ENCODE measurements at regions not wholly inside any gene's neighbourhood (a gene's known extent, or its start where the extent isn't known, plus 50 kb on each side); places are given as distances from the start of the nearest gene placed in this dataset.

DNA sequence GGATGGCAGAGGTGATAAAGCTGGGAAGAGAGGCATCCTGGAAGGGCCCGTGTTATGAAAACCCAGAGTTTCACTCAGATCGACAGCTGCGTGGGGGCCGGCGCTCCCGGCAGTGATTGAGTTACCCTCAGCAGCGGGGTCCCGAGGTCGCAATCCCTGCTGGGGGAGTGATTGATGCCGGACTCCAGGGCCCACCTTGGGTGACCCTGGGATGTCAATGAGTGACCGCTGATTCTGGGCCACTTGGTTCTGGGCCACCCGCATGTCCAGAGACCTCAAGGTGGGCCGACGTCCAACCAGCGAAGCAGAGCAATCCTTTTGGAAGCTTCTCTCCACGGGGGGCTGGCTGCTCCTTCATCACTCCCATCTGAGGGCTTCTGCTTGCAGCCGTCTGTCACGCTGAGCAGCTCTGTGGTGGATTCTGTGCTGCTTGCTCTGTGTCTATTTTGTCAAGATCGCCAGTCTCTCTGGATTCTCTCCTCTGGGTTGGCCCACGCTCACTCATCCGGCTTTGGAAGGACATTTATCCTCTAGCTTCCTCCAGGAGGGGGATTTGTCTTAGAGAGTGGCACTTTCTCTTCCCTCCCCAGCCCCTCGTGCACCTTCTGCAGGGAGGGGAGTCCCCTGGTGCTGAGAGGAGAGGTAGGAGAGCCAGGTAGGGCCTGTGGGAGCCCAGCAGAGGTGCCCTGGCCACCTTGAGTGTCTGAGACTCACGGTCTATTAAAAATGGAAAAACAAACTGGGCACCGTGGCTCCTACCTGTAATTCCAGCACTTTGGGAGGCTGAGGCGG, 110.9 kb upstream of the C1orf174 start:
- Histone ChIP-seq H3K36me3 (ENCODE audit: control insufficient read depth, insufficient read depth, low read length) (no peaks in the 10 kb centered on the region), H3K27me3 (ENCODE audit: control insufficient read depth, insufficient read depth, low read length) (no peaks in the 10 kb centered on the region), H3K9me3 (ENCODE audit: control insufficient read depth, insufficient read depth, low read depth, low read length) (no peaks in the 10 kb centered on the region), H3K4me3 (ENCODE audit: low read depth in 2 of 2, low read length in 2 of 2) (no peak overlapping the region), H3K27ac (ENCODE audit: low read length) (no peak overlapping the region), H3K4me1 (ENCODE audit: control insufficient read depth, insufficient read depth, low read length) (no peaks in the 10 kb centered on the region)
- intact Hi-C loops (cut with micrococcal nuclease; ENCODE audit: unreplicated experiment): no loop called here
- in situ Hi-C loops (cut with HindIII; ENCODE audit: low pct_unique_long_range_greater_than_20kb, low sequenced_read_pairs): no loop called here
- no peak for ATAC-seq
- ChIA-PET CTCF (no interaction called here), POLR2A (interaction anchor here (0.7 kb wide), 1 partner anchor 108 kb away, joined by 6 read pairs; no protein-coding TSS in a partner anchor)
- no TSS peak for BruUV-seq (replicated peaks)
- DNase-seq (ENCODE audit: low read depth, low spot score): no peak
- TF ChIP-seq POLR2AphosphoS5 (IDR thresholded peaks at IDR 0.05; ENCODE audit: low read depth, low read length) (no peak), TCF7L2 (IDR thresholded peaks at IDR 0.05; ENCODE audit: low read depth, low read length) (no peak), SIN3A (IDR thresholded peaks at IDR 0.05; ENCODE audit: borderline replicate concordance, insufficient read depth, low read depth, low read length) (no peak)
- TF ChIP-seq, protein P1, sequence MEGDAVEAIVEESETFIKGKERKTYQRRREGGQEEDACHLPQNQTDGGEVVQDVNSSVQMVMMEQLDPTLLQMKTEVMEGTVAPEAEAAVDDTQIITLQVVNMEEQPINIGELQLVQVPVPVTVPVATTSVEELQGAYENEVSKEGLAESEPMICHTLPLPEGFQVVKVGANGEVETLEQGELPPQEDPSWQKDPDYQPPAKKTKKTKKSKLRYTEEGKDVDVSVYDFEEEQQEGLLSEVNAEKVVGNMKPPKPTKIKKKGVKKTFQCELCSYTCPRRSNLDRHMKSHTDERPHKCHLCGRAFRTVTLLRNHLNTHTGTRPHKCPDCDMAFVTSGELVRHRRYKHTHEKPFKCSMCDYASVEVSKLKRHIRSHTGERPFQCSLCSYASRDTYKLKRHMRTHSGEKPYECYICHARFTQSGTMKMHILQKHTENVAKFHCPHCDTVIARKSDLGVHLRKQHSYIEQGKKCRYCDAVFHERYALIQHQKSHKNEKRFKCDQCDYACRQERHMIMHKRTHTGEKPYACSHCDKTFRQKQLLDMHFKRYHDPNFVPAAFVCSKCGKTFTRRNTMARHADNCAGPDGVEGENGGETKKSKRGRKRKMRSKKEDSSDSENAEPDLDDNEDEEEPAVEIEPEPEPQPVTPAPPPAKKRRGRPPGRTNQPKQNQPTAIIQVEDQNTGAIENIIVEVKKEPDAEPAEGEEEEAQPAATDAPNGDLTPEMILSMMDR (IDR thresholded peaks at IDR 0.05): no peak
- TF ChIP-seq, protein P2, sequence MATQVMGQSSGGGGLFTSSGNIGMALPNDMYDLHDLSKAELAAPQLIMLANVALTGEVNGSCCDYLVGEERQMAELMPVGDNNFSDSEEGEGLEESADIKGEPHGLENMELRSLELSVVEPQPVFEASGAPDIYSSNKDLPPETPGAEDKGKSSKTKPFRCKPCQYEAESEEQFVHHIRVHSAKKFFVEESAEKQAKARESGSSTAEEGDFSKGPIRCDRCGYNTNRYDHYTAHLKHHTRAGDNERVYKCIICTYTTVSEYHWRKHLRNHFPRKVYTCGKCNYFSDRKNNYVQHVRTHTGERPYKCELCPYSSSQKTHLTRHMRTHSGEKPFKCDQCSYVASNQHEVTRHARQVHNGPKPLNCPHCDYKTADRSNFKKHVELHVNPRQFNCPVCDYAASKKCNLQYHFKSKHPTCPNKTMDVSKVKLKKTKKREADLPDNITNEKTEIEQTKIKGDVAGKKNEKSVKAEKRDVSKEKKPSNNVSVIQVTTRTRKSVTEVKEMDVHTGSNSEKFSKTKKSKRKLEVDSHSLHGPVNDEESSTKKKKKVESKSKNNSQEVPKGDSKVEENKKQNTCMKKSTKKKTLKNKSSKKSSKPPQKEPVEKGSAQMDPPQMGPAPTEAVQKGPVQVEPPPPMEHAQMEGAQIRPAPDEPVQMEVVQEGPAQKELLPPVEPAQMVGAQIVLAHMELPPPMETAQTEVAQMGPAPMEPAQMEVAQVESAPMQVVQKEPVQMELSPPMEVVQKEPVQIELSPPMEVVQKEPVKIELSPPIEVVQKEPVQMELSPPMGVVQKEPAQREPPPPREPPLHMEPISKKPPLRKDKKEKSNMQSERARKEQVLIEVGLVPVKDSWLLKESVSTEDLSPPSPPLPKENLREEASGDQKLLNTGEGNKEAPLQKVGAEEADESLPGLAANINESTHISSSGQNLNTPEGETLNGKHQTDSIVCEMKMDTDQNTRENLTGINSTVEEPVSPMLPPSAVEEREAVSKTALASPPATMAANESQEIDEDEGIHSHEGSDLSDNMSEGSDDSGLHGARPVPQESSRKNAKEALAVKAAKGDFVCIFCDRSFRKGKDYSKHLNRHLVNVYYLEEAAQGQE (IDR thresholded peaks at IDR 0.05; ENCODE audit: insufficient read depth in 1 of 2, low read depth in 2 of 2, low read length in 1 of 2): no peak

DNA sequence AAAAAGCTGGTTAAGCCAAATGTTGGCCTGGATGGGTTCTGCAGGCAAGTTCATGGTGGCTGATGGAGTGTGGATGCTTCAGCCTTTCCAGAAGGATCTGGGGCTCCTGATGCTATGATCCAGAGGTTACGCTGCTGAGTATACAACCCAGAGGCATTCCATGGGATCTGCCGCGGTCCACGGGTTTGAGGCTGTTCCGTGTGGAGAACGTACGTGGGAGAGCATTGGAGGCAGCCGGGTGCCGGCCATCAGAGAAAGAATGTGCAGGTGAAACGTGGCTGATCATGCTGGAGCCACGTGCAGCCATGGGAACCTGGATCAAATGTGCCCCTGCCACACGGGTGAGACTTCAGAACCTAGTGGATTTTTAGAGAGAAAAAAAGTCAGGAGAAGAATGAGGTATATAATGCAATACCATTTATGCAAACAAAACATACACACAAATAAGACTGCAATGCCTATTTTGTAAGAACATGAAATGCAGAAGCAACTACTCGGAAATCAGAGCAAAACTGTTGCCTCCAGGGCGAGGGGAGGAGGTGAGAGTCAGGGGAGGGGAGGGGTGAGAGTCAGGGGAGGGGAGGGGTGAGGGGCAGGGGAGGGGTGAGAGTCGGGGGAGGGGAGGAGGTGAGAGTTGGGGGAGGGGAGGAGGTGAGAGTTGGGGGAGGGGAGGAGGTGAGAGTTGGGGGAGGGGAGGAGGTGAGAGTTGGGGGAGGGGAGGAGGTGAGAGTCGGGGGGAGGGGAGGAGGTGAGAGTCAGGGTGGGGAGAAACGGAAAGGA, 116.5 kb upstream of the C1orf174 start:
- intact Hi-C loops (cut with micrococcal nuclease; ENCODE audit: unreplicated experiment): no loop called here
- Histone ChIP-seq H3K9me3 (ENCODE audit: control insufficient read depth, insufficient read depth, low read depth, low read length) (no peaks in the 10 kb centered on the region), H3K4me3 (ENCODE audit: low read depth in 2 of 2, low read length in 2 of 2) (no peak overlapping the region), H3K27ac (ENCODE audit: low read length) (no peak overlapping the region), H3K27me3 (ENCODE audit: control insufficient read depth, insufficient read depth, low read length) (no peaks in the 10 kb centered on the region; the same call in none of the 2 replicates), H3K36me3 (ENCODE audit: control insufficient read depth, insufficient read depth, low read length) (no peaks in the 10 kb centered on the region), H3K4me1 (ENCODE audit: control insufficient read depth, insufficient read depth, low read length) (no peaks in the 10 kb centered on the region)
- in situ Hi-C loops (cut with HindIII; ENCODE audit: low pct_unique_long_range_greater_than_20kb, low sequenced_read_pairs): no loop called here
- POLR2A ChIA-PET: interaction anchor here (0.7 kb wide), 1 partner anchor 86 kb away, joined by 3 read pairs; no protein-coding TSS in a partner anchor
- TF ChIP-seq, protein P1 (IDR thresholded peaks at IDR 0.05): no peak
- TF ChIP-seq TCF7L2 (IDR thresholded peaks at IDR 0.05; ENCODE audit: low read depth, low read length): no peak
- TF ChIP-seq, protein P2 (IDR thresholded peaks at IDR 0.05; ENCODE audit: insufficient read depth in 1 of 2, low read depth in 2 of 2, low read length in 1 of 2): no peak
- TF ChIP-seq SIN3A (IDR thresholded peaks at IDR 0.05; ENCODE audit: borderline replicate concordance, insufficient read depth, low read depth, low read length): no peak
- TF ChIP-seq POLR2AphosphoS5 (IDR thresholded peaks at IDR 0.05; ENCODE audit: low read depth, low read length): no peak
- no peak; the same call in 1 of the 2 replicates for ATAC-seq
- CTCF ChIA-PET: no interaction called here
- BruUV-seq (replicated peaks): no TSS peak
- no peak for DNase-seq (ENCODE audit: low read depth, low spot score)

Measured in Panc1 (cell line).